OCI-LY3 (cell line): ENCODE measurements at regions not wholly inside any gene's neighbourhood (a gene's known extent, or its start where the extent isn't known, plus 50 kb on each side); places are given as distances from the start of the nearest gene placed in this dataset.

Experiments used
- EZH2phosphoT487 ChIP-seq: fragments of 200-600 bp; shearing (Covaris generic); IDR thresholded peaks from 2 replicates; pipeline ENCODE4 v1.6.1; 2018; ENCODE audit warnings: antibody characterized with exemption, mixed run types, low read depth
- TF ChIP-seq, protein P1 (sequence below): fragments of 200-600, 300-600 bp; sonication (generic); IDR thresholded peaks from 2 replicates; pipeline ENCODE4 v1.5.1; 2014; ENCODE audit warnings: antibody characterized with exemption, low read length, low read depth

DNA sequence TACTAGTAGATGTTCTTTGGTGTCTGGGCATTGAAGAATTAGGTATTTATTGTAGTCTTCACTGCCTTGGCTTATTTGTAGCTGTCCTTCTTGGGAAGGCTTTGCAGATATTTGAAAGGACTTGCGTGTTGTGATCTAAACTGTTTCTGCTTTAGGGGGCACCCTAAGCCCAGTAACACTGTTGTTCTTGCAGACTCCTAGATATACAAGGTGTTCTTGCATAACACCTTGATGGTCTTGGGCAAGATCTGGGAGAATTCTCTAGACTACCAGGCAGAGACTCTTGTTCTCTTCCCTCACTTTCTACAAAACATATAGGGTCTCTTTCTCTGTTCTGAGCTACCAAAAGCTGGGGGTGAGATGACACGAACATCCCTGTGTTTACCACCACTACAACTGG, 179.1 kb downstream of the FAM170A start:
- TF ChIP-seq, protein P1, sequence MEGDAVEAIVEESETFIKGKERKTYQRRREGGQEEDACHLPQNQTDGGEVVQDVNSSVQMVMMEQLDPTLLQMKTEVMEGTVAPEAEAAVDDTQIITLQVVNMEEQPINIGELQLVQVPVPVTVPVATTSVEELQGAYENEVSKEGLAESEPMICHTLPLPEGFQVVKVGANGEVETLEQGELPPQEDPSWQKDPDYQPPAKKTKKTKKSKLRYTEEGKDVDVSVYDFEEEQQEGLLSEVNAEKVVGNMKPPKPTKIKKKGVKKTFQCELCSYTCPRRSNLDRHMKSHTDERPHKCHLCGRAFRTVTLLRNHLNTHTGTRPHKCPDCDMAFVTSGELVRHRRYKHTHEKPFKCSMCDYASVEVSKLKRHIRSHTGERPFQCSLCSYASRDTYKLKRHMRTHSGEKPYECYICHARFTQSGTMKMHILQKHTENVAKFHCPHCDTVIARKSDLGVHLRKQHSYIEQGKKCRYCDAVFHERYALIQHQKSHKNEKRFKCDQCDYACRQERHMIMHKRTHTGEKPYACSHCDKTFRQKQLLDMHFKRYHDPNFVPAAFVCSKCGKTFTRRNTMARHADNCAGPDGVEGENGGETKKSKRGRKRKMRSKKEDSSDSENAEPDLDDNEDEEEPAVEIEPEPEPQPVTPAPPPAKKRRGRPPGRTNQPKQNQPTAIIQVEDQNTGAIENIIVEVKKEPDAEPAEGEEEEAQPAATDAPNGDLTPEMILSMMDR = no peak
- TF ChIP-seq EZH2phosphoT487 = no peak
